Head of caudate nucleus (tissue), 42 donors: ENCODE measurements at regions not wholly inside any gene's neighbourhood (a gene's known extent, or its start where the extent isn't known, plus 50 kb on each side); places are given as distances from the start of the nearest gene placed in this dataset.

Source experiments
- DNase-seq, 42 donors: peaks; one replicate each; pipeline versions ENCODE4 v3.0.0 to v3.0.0-alpha.2; 2020 to 2021; ENCODE audit warnings: mixed read lengths in 7 of 42
- intact Hi-C: fragments of 100-400 bp; cut with DNase I; formaldehyde crosslinking; loops from one replicate; pipeline ENCODE4 v1.15.0; 2022

DNA sequence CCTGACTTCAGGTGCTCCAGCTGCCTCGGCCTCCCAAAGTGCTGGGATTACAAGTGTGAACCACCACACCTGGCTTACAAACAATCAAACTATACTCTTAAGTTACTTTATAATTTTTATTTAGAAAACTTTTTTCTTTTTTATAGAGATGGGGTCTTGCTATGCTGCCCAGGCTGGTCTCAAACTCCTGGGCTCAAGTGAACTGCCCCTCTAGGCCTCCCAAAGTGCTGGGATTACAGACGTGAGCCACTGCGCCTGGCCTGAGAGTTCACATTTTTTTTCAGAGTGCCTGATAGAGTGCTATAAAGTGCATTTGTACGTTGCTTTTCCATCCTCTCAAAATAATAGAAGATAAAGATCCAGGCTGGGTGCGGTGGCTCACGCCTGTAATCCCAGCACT, 102.0 kb upstream of the TBL1XR1 start:
- no peak for DNase-seq
- intact Hi-C loops: no loop called here

DNA sequence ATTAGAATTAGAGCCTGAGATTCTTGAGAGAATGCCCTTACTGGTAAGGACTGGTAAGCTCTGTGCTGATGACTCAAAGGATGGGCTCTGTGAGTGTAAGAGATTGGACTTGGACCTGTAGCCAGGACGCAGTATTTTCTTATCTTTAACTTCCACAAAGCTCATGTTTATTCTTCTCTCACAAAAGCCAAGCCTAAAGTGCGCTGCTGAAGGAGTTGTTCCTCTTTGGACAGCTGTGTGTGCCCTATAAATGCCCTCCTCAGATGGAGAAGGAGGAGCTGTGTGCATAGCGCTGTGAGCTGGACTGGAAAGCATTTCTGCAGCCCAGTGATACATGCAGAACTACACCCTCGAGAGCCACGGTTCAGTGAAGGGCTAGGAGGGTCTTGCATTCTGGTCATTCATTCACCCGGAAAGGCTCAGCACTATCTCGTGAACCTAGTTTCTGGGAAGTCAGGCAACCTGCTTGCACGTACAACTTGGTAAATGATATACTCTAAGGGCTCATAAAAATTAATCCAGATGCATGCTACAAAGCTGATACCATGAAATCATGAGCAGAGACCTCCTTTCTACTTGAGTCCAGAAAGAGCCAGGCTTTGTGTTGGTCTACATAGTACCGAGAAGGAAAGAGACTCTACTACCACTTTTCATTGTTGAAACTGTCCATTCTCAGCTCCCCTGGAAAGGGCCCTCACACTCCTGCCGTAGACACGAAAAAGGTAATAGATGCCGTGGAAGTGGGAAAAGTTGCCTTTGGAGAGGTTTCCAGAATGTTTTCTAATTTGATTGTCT, 103.0 kb upstream of the TBL1XR1 start:
- intact Hi-C loops: no loop called here
- peak in 13 of 42 donors; percentile 4 to 48 (median 17) for DNase-seq

DNA sequence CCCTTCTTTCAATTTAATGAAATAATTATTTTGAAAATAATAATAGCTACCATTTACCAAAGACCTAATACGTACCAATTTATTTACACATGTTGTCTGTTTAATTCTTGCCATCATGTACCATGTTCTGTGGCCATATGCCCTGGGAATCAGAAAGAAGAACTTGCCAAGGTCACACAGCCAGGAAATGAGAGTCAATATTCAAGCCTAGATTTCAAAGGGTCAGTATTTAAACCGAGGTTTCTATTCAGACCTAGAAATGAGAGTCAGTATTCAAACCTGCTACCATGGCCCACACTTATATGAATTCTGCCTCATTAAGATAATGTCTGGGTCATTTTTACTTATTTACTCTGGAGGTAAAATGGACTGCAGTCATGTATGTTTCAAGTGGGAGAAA, 103.6 kb upstream of the TBL1XR1 start:
- no peak for DNase-seq
- intact Hi-C loops: no loop called here

DNA sequence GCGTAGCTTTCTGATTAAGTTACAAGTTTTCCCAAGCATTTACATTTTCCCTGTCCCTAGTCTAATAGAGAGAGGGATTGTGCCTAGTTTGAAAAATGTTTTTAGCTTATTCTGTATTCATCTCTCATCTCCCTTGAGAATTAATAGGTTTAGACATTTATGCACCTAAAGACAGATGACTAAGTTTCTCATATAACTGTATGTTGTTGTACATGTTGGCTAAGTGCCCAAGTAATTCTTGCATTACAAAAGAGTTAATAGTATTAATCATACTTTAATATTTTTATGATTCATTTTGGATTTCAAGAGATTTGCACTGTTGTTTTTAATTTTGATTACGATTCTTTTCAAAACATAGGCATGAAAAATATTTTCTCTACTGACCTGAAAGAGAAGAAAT, 109.0 kb upstream of the TBL1XR1 start:
- intact Hi-C loops: no loop called here
- no peak for DNase-seq

DNA sequence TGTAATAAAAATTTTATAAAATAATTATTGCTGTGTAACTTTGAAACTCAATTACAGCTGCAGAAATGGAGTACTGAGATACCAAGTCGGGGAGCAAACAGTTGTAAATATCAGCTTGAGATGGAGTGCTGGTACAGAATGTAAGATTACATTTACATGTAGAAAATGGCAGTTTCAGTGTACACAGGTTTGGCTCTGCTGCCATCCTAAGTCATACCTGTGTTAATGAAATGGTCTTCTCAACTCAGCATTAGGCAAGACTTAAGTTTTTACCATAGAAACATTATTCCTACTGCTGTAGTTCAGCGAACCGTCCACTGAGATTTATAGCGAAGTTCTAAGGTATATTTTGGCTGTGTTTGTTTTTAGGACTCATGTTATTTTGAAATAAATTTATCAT, 110.1 kb upstream of the TBL1XR1 start:
- intact Hi-C loops: no loop called here
- no peak for DNase-seq

DNA sequence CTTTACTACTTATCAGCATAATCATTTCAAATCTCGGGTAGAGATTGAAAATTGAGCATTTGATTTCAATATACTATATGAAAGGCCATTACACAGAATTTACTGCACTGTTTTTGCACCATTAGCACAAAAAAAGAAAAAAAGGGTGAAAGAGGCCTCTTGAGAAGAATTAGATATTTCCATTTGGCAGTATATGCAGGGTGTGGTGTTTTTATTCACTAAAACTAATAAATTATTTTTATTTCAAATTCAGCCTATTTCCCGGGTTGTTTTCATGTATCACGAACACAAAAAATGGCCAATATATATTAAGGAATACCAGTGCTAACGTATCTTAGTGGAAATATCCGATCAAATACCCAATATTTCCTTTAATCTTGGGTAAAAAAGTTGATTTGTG, 110.5 kb upstream of the TBL1XR1 start:
- DNase-seq: no peak
- intact Hi-C loops: no loop called here

DNA sequence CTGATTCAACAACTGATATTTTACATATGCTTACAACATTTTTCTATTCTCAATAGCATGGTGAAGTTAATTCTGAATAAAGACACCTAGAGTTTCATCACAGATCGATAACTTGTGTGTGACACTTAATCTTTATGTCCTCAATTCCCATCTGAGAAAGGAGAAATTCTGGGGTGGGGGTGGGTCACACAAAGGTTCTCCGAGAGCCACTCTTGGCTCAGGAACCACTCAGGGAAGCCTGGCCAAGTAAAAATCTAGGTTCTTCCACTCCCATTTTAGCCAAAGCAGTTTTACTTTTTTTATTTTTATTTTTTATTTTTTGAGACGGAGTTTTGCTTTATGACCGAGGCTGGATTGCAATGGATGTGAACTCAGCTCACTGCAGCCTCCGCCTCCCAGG, 111.0 kb upstream of the TBL1XR1 start:
- intact Hi-C loops: no loop called here
- DNase-seq: no peak

DNA sequence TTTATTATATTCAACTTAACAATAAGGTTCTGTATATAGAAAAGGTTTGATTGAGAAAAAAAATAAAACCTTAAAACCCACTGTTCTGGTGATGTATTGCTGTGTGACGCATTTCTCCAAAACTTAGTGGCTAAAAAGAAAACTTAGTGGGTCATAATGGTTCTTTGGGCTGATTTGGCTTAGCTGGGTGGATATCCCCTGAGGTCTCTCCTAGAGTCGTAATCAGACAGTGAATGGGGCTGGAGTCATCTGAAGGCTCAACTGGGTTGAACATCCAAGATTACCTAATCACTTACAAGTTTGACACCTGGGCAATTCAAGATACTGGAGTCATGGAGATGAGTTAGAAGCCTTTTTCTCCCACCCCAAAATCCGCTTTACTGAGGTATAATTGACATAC, 111.6 kb upstream of the TBL1XR1 start:
- peak in 1 of 42 donors; percentile 12 for DNase-seq
- intact Hi-C loops: no loop called here

DNA sequence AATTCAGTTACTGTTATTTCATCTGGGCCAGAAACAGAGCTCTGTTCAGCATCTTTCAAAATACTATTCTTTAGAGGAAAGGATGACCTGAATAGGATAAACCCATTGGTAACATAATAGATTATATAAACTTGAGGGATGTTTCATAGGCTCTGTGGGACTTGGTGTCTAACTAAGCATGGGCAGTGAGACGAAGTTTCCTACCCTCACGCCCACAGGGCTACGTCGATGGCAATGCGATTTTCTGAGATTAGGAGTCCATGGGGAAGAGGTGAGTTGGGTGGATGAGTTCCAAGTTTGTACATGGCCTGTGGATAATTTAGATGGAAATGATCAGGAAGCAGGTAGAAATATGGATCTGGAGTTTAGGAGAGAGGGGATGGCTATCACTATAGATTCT, 115.2 kb upstream of the TBL1XR1 start:
- no peak for DNase-seq
- intact Hi-C loops: no loop called here

DNA sequence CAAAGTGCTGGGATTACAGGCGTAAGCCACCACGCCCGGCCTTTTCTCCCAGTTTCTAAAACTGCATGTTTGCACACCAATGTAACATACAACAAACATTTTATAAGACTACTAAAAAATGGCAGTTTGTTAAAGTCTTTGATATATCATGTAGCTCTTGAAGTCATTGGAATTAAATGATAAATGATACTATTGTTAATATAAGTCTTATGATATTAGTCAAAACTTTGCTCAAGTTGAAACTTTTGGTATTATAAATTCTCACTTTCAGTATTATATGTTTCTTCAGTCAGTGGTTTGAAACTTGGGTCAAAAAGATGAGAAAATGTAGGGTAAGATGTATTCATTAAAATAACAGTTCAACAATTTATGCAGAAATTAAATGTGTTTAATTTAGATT, 117.6 kb upstream of the TBL1XR1 start:
- intact Hi-C loops: no loop called here

DNA sequence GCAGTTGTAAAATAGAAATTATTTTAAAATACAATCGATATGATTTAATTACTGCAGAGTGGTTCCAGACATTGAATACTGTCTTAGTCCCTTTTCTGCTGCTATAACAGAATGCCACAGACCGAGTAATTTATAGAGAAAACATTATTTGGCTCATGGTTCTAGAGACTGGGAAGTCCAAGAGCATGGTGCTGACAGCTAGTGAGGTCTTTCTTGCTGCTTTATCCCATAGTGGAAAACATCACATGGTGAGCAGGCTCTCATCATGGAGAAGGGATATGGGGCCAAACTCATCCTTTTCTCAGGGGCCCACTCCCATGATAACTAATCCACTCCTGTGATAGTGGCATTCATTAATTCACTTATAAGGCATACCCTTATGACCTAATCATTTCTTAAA, 120.0 kb upstream of the TBL1XR1 start:
- no peak for DNase-seq
- intact Hi-C loops: no loop called here

More for the DNA sequence above, 117.6 kb upstream of the TBL1XR1 start:
- no peak for DNase-seq

DNA sequence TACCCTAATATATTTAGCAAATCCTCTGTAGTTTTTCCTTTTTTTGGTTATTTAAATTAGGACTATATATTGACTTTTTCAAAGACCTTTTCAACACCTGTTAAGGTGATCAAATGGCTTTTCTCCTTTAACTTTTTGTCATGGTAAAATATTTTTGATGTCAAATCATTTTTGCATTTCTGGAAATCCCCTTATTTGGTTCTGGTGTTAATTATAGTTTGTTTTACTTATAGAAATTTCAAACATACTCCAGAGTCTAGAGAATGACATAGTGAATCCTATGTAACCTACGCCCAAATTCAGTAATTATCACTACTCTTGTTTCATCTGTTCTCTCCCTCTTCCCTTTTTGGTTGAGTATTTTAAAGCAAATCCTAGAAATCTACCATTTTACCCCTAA, 121.3 kb upstream of the TBL1XR1 start:
- intact Hi-C loops: no loop called here
- DNase-seq: no peak

DNA sequence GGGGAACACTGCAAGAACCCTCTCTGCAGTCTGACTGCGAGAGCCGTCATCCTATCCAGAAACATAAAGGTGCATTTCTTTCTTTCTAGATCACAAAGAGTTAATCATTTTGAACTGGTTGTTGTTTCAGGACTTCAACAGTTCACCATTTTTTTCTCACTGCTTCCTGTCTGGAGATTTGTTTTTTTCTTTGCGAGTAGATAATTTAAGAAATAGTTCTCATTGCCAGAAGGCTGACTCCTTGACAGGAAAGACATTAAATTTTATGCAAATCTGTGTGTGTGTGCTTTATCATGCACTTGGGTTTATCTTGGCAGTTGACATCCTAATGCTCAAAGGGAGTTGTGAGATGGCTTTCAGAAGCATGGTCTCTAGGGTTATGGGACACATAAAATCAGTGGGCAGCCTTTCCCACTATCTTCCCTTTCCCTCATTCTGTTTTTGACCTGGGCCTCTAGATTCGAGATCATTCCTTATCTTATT, 123.5 kb upstream of the TBL1XR1 start:
- intact Hi-C loops: no loop called here
- no peak for DNase-seq

DNA sequence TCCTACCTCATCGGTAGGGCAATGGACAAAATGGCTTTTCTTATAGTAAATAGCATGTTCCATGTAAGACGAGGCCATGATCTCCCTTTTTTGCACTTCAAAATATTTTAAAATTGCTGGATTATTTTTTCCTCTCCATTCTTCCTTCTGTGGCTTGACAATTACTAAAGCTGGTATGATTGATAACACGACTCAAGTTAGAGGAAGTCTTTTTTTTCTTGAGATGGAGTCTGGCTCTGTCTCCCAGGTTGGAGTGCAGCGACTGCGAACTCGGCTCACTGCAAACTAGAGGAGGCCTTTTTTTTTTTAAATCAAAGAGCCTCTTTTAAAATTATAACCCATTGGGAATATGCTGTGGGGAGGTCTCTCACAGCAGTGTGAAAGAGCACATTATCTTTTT, 124.5 kb upstream of the TBL1XR1 start:
- no peak for DNase-seq
- intact Hi-C loops: no loop called here

DNA sequence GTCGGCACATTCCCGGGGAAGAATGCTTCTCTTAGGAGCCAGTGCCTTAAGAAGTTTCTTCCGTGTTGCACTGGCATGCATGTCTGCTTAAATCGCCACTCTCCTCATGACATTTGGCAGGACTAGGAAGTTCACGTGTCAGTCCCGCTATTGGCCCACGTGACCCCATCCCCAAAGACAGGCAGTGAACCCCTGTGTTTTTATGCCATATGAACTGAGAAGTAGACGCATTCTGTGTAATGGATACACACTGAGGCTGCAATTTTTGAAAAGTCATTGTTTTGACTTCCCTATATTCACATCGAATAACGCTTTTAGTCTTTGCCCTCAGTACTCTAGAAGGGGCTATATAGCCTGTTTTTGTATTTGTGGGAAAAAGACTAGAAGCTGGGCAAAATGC, 125.6 kb upstream of the TBL1XR1 start:
- intact Hi-C loops: no loop called here
- peak in 1 of 42 donors; percentile 36 for DNase-seq

DNA sequence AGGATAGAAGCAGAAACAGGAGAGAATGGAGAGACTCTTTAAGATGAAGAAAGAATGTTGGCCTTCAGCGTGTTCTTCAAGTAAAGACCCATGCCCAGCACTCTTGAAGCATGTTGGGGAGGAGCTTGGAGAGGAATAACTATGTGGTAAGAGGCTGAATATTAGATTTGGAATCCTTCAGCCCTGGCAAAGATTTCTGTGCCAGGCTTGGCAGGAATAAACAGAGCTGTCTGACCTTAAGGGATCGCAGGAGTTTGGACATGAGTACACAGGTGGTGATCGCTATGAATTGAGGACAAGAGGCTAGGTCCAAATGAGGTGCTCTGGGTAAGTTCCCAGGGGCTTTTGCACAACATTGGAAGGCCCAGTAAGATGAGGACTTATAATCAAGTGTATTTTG, 132.6 kb upstream of the TBL1XR1 start:
- DNase-seq: no peak
- intact Hi-C loops: no loop called here

DNA sequence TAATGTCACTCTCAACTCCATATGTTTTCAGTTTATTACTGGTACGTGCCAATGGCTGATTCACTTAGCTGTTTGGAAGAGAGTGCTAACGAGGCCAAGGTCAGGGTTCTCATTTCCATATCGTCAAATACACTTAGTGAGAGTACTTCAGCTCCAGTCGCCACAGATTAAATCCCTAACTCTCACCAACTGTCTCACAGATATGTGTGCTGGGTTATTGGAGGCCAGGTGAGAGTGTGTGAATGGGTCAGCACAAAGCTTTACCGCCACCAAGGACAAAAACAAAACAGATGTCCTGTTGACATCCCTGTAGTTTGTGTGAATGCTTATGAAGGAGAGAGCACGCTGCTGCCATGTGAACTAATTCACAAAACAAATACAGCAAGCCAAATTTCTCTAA, 133.5 kb upstream of the TBL1XR1 start:
- DNase-seq: no peak
- intact Hi-C loops: no loop called here

DNA sequence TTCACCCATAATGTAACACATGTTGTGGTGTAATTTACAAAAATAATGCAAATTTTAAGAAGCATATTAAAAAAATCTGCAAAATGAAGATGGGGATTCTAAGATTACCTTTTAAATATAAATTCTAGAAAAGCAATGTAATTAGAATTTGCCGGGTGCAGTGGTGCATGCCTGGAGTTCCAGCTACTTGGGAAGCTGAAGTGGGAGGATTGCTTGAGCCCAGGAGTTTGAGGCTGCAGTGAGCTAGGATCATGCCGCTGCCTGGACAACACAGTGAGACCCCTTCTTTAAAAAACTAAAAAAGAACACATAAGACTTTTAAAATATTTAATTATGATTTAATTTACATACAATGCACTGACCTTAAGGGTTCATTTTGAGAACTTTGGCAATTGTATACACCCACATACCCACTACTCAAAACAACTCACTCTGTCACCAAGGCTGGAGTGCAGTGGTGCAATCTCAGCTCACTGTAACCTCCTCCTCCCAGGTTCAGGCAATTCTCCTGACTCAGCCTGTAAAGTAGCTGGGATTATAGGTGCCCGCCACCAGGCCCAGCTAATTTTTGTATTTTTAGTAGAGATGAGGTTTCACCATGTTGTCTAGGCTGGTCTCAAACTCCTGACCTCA, 134.0 kb upstream of the TBL1XR1 start:
- intact Hi-C loops: no loop called here

DNA sequence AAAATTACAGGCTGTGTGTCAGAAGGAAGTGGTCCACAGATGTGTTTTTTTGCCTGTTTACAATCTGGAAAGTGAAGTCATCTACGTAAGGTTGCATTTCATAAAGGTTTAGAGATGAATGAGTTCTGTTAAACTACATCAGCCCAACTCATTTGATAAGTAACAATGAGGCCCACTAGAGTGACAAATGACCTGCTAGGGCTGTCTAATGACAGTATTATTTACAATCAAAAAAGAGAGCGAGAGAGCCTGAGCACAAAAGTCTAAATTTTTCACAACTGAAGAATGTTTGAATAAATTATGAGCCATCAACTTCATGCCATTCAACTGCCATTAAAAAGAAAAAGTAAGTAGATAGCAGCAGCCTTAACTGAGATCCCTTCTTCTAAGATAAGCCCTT, 135.7 kb upstream of the TBL1XR1 start:
- intact Hi-C loops: no loop called here

More for the DNA sequence above, 134.0 kb upstream of the TBL1XR1 start:
- no peak for DNase-seq

DNA sequence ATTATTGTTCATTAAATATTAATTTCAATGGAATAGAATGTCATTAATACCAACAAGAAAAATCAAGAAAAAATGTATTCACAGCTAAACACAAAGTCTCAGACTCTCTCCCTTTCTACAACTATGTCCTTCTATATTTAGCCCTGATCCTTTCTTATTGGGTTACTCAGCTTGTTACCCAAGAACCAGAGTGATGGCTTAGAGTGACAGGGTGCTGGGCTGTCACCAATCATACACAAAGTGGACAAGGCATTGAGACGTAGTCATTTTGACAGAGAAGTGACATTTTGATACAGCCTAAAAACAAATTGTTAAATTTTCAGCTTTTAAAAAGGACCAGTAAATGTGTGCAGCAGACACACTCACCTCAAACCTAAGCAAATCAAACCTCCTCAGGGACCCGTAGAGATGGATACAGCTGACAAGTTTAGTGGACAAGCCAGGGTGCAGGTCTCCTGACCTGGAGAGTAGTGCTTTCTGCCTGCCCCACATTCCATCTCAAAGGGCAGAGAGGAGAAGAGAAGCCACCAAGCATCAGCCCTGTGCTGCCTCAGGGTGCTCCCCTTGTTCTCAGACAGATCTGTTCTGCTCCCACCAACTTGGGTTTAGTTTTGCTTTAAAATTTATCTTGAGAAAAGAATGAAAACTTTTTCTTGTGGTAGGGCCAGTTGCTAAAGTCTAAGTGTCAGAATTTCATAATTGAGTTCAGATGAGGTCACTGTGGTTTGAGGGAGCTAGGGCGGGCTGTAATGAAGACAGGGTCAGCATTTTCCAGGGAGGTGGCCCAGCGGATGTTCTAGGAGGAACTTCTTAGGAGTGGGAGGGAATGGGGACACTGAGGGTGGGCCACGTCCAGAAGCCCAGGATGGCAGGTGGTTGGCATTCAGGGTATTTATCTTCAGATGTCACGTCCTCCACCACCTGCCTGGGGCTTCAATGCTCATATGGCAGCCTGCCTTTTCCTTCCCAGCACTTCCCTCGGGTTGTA, 136.5 kb upstream of the TBL1XR1 start:
- no peak for DNase-seq
- intact Hi-C loops: no loop called here

More for the DNA sequence above, 135.7 kb upstream of the TBL1XR1 start:
- no peak for DNase-seq
